ENCODE measurements at regions not wholly inside any gene's neighbourhood (a gene's known extent, or its start where the extent isn't known, plus 50 kb on each side); places are given as distances from the start of the nearest gene placed in this dataset.

- TF ChIP-seq, protein P1, sequence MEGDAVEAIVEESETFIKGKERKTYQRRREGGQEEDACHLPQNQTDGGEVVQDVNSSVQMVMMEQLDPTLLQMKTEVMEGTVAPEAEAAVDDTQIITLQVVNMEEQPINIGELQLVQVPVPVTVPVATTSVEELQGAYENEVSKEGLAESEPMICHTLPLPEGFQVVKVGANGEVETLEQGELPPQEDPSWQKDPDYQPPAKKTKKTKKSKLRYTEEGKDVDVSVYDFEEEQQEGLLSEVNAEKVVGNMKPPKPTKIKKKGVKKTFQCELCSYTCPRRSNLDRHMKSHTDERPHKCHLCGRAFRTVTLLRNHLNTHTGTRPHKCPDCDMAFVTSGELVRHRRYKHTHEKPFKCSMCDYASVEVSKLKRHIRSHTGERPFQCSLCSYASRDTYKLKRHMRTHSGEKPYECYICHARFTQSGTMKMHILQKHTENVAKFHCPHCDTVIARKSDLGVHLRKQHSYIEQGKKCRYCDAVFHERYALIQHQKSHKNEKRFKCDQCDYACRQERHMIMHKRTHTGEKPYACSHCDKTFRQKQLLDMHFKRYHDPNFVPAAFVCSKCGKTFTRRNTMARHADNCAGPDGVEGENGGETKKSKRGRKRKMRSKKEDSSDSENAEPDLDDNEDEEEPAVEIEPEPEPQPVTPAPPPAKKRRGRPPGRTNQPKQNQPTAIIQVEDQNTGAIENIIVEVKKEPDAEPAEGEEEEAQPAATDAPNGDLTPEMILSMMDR (IDR thresholded peaks at IDR 0.05; ENCODE audit: insufficient read depth in 1 of 2, low read depth in 1 of 2, low read length in 1 of 2, severe bottlenecking in 1 of 2, unreplicated experiment in 1 of 2), result no peak
- H3K4me1 Mint-ChIP-seq (ENCODE audit: low read depth, unreplicated experiment), result peaks cover 6% of the 10 kb centered on the region
- POLR2A ChIA-PET, result no interaction called here
- no peaks in the 10 kb centered on the region for H3K27me3 Mint-ChIP-seq (ENCODE audit: insufficient read depth, unreplicated experiment)
- H3K9me3 Mint-ChIP-seq (ENCODE audit: unreplicated experiment), result peaks cover 9% of the 10 kb centered on the region
- H3K27me3 ChIP-seq (replicated peaks; ENCODE audit: control insufficient read depth, insufficient read depth, low read length), result no peaks in the 10 kb centered on the region
- no peaks in the 10 kb centered on the region for H3K9me3 ChIP-seq
- no peaks in the 10 kb centered on the region for H3K36me3 Mint-ChIP-seq (ENCODE audit: insufficient read depth, unreplicated experiment)
- H3K36me3 ChIP-seq (ENCODE audit: control insufficient read depth, insufficient read depth, low read length), result no peaks in the 10 kb centered on the region
- no peak overlapping the region for H3K27ac Mint-ChIP-seq (ENCODE audit: unreplicated experiment)
- H3K4me3 ChIP-seq (ENCODE audit: low read depth, low read length), result no peak overlapping the region
- peaks cover 16% of the 10 kb centered on the region; the same call in 1 of the 2 replicates for H3K4me1 ChIP-seq
- H3K4me3 Mint-ChIP-seq (ENCODE audit: unreplicated experiment), result no peak overlapping the region
- intact Hi-C loops (cut with micrococcal nuclease; ENCODE audit: unreplicated experiment), result no loop called here
- CTCF ChIA-PET, result no interaction called here
- no peak for DNase-seq
- BruUV-seq (replicated peaks), result no TSS peak
These were observed 494.1 kb upstream of the CITED2 start for GRCh38 chr6:139868576-139868975.

DNA sequence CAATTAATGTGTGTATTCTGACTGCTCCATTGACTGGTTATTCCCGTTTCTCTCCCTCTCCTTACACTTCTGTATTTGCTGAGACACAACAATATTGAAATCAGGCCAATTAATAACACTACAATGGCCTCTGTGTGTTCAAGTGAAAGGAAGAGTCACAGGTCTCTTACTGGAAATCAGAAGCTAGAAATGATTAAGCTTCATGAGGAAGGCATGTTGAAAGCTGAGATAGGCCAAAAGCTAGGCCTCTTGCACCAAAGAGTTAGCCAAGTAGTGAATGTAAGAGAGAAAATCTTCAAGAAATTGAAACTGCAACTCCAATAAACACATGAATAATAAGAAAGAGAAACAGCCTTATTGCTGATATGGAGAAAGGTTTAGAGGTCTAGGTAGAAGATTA is 489.5 kb upstream of the CITED2 start:
- peaks cover 8% of the 10 kb centered on the region; the same call in 1 of the 2 replicates for H3K4me1 ChIP-seq
- BruUV-seq (replicated peaks), result no TSS peak
- no peaks in the 10 kb centered on the region for H3K4me1 Mint-ChIP-seq (ENCODE audit: low read depth, unreplicated experiment)
- no peak overlapping the region for H3K4me3 Mint-ChIP-seq (ENCODE audit: unreplicated experiment)
- H3K27me3 ChIP-seq (replicated peaks; ENCODE audit: control insufficient read depth, insufficient read depth, low read length), result no peaks in the 10 kb centered on the region
- H3K4me3 ChIP-seq (ENCODE audit: low read depth, low read length), result no peak overlapping the region
- intact Hi-C loops (cut with micrococcal nuclease; ENCODE audit: unreplicated experiment), result no loop called here
- DNase-seq, result no peak
- H3K36me3 ChIP-seq (ENCODE audit: control insufficient read depth, insufficient read depth, low read length), result no peaks in the 10 kb centered on the region
- CTCF ChIA-PET, result no interaction called here
- H3K27me3 Mint-ChIP-seq (ENCODE audit: insufficient read depth, unreplicated experiment), result no peaks in the 10 kb centered on the region
- H3K9me3 ChIP-seq, result no peaks in the 10 kb centered on the region
- no peaks in the 10 kb centered on the region for H3K36me3 Mint-ChIP-seq (ENCODE audit: insufficient read depth, unreplicated experiment)
- TF ChIP-seq, protein P1 (IDR thresholded peaks at IDR 0.05; ENCODE audit: insufficient read depth in 1 of 2, low read depth in 1 of 2, low read length in 1 of 2, severe bottlenecking in 1 of 2, unreplicated experiment in 1 of 2), result no peak
- no peak overlapping the region for H3K27ac Mint-ChIP-seq (ENCODE audit: unreplicated experiment)
- POLR2A ChIA-PET, result no interaction called here
- H3K9me3 Mint-ChIP-seq (ENCODE audit: unreplicated experiment), result peaks cover 21% of the 10 kb centered on the region

- Histone ChIP-seq H3K27me3 (replicated peaks; ENCODE audit: control insufficient read depth, insufficient read depth, low read length) (no peaks in the 10 kb centered on the region), H3K4me3 (ENCODE audit: low read depth, low read length) (no peak overlapping the region), H3K36me3 (ENCODE audit: control insufficient read depth, insufficient read depth, low read length) (no peaks in the 10 kb centered on the region), H3K9me3 (no peaks in the 10 kb centered on the region), H3K4me1 (peaks cover 6% of the 10 kb centered on the region)
- Mint-ChIP-seq H3K27me3 (ENCODE audit: insufficient read depth, unreplicated experiment) (no peaks in the 10 kb centered on the region), H3K36me3 (ENCODE audit: insufficient read depth, unreplicated experiment) (no peaks in the 10 kb centered on the region), H3K4me1 (ENCODE audit: low read depth, unreplicated experiment) (no peaks in the 10 kb centered on the region), H3K27ac (ENCODE audit: unreplicated experiment) (no peak overlapping the region), H3K4me3 (ENCODE audit: unreplicated experiment) (no peak overlapping the region), H3K9me3 (ENCODE audit: unreplicated experiment) (peaks cover 21% of the 10 kb centered on the region)
- intact Hi-C loops (cut with micrococcal nuclease; ENCODE audit: unreplicated experiment), result no loop called here
- POLR2A ChIA-PET, result no interaction called here
- no peak for DNase-seq
- TF ChIP-seq, protein P1 (IDR thresholded peaks at IDR 0.05; ENCODE audit: insufficient read depth in 1 of 2, low read depth in 1 of 2, low read length in 1 of 2, severe bottlenecking in 1 of 2, unreplicated experiment in 1 of 2), result no peak
- BruUV-seq (replicated peaks), result no TSS peak
- CTCF ChIA-PET, result no interaction called here
These were observed 488.9 kb upstream of the CITED2 start for GRCh38 chr6:139863346-139863745.
